ENCODE measurements at regions not wholly inside any gene's neighbourhood (a gene's known extent, or its start where the extent isn't known, plus 50 kb on each side); places are given as distances from the start of the nearest gene placed in this dataset.

- DNase-seq: peak in 1 of 10 donors; percentile 35
Observed at GRCh38 chr9:89743573-89744254, 138.9 kb downstream of the GADD45G start.

DNA sequence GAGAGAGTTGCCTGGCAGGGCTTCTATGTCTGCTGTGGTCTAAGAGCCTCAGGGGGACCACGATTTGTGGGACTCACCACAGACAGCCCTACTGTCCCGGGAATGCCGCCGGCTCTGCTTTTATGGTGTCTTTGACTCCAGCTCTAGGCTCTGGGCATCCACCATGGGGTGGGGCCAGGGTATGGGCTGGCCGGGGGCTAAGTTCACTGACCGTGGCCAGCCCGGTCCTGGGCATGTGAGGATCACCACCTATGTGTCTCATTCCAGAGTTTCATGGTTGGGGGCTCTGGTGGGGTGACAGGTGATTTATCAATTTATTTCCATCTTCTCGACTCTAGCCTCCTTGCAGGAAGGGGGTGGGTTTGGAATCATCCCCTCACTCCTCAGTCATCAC lies 139.4 kb downstream of the GADD45G start:
- intact Hi-C loops (cut with DNase I): no loop called here
- peak in 1 of 10 donors; percentile 67 for DNase-seq

More at GRCh38 chr9:89743573-89744254, 138.9 kb downstream of the GADD45G start:
- intact Hi-C loops (cut with DNase I): no loop called here

DNA sequence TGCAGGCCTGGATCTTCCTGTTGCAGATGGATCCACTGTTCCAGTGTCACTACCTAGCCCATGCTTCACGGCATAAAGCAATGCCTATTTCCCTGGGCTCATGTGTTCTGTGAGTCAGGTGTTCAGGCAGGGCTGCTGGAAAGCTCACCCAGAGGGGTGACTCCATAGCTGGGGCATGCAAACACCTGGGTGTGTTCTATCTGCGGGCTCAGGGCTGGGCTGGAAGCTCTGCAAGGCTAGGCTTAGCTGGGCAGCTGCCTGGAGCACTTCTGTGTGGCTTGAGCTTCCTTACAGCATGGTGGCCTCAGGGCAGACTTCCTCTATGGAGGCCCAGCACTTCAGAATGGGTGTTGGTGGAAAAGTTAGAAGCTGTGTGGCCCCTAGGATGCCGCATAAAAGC lies 139.9 kb downstream of the GADD45G start:
- intact Hi-C loops (cut with DNase I): no loop called here
- peak in 1 of 10 donors; percentile 50 for DNase-seq

- intact Hi-C loops (cut with DNase I): no loop called here
- DNase-seq: no peak
Observed at GRCh38 chr9:89745601-89746376, 141.0 kb downstream of the GADD45G start.

DNA sequence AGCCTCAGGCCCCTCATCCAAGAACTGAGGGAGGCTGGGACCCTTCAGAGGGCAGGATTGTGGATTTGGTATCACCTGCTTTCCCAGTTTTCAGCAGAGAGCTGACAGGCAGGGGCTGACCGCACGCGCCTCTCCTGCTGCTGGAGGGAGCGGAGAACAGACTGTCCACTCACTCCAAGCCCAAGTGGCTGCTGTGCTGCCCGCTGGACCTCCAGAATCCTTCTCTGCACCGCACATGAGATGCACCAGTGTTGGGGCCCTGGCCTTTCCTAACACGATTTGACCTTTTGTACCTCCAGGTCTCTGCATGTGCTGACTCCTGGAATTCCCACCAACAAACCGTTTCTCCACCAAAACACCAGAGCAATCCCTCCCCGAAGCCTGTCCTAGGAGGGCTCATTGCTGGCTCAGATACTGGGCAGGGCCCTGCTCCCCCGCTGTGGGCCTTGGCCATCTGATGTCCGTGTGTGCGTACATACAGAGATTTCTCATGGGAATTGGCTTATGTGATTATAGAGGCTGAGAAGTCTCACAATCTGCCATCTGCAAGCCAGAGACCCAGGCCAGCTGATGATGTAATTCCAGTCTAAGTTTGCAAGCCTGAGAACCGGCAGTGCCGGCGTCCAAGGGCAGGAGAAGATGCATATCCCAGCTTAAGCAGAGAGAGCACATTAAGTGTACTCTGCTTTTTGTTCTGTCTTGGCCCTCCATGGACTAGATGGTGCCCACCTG lies 141.7 kb downstream of the GADD45G start:
- intact Hi-C loops (cut with DNase I): no loop called here
- no peak for DNase-seq

DNA sequence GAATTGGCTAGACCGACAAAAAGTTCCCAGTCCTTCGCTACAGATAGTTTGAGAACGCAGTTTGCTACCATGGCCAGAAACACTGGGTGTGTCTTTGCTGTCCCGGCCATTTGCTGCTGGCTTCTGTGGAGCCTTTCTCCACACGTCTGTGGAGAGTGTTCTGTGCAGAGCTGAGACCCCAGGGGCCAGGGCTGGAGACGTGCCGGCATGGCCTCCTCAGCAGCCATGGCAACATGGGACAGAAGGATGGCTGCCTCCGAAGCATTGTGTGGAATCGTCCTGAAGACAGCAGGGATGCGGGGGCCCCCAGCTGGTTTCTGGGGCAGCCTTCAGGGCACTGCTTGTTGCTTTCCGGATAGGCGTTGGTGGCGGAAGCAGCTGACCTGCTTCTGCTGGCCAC lies 142.8 kb downstream of the GADD45G start:
- no peak for DNase-seq
- intact Hi-C loops (cut with DNase I): no loop called here

GRCh38 chr9:89748021-89748670 lies 143.3 kb downstream of the GADD45G start:
- intact Hi-C loops (cut with DNase I): no loop called here
- no peak for DNase-seq

DNA sequence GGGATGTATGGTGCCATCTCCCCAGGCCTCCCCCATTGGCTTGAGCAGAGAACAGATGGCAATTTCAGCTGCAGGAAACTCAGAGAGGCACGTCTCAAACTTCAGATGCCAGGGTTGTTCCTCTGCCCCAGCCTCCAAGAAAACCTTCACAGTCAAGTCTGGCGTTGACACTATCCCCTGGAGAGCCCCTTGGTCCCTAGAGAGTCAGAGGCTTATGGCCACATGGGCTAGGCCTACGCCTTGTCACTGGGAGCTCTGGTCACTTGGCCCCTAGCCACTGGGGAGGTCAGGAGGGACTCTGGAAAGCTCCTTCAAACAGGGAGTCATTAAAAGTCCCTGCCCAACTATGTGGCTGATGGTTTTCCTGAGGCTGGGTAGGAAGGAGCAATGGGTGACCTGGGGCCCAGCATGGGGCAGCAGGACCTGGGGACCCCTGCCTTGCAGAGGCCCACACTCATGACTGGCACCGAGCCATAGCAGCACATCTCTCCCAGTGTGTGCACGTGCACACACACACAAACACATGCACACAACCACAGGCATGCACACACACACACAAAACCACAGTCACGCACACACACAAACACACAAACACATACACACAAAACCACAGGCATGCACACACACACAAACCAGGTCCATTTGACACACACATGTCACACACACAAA lies 144.2 kb downstream of the GADD45G start:
- DNase-seq: no peak
- intact Hi-C loops (cut with DNase I): no loop called here

GRCh38 chr9:89749500-89750116 lies 144.8 kb downstream of the GADD45G start:
- intact Hi-C loops (cut with DNase I): no loop called here
- DNase-seq: no peak

DNA sequence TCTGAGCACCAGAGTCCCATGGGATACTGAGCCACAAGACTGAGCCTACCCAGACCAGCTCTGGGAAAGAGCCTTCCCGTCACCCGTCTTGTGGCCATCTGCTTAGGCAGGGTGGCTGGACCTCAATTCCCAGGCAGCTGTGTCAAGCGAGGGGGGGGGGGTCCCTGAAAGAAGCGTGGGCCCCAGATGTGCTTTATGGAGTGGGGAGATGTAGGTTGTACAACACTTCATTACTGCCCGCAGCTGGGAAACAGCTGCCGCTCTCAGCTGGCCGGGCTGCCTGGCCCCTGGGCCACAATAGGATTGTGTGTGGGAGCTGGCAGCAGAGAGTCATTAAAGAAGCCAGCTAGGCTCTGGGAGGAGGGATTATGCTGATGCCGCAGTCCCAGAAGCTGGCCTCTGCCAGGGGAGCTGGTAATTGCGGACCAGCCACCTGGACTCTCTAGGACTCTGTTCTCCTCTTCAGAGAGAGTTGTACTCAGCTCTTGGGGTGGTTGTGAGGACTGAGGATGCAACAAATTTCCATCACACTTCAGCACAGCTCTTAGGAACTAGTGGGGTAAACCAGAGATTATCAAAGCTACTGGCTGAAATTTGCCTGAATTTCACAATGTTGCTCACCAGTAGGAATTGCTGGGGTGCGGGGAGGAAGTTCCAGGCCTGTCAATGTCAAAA lies 145.4 kb downstream of the GADD45G start:
- intact Hi-C loops (cut with DNase I): no loop called here
- DNase-seq: peak in 8 of 10 donors; percentile 19 to 91 (median 36)

DNA sequence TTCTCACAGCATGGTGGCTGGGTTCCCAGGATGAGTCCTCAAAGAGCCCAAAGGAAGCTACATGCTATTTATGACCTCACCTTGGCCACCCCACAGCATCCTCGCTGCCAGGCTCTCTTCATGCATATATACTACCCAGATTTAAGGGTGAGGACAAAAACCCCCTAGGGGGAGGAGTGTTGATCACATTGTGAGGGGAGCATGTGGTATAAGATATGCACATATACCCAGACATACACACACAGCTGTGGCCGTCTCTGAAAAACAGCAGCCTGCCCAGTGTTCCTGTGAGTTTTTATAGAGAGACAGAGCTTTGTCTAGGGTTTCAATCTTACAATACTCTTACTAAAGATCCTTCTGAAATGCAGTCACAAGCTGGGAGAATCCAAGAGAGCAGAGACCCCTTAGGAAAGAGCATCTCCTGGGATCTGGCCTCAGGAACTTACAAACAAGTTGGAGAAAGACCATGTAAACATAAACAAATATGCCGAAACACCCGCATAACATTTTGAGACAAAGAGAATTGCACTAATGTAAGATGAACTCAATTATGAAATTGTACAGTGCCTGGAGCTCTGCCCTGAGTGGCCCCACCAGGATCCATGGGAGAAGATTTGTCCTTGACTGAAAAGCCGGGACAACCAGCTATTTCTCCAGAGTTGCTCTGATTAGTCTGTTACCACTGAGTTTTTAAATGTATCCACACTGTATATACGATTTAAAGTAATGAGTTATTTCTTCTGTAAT lies 146.4 kb downstream of the GADD45G start:
- DNase-seq: peak in 1 of 10 donors; percentile 7
- intact Hi-C loops (cut with DNase I): no loop called here

GRCh38 chr9:89752154-89752553 lies 147.3 kb downstream of the GADD45G start:
- peak in 1 of 10 donors; percentile 65 for DNase-seq
- intact Hi-C loops (cut with DNase I): no loop called here

DNA sequence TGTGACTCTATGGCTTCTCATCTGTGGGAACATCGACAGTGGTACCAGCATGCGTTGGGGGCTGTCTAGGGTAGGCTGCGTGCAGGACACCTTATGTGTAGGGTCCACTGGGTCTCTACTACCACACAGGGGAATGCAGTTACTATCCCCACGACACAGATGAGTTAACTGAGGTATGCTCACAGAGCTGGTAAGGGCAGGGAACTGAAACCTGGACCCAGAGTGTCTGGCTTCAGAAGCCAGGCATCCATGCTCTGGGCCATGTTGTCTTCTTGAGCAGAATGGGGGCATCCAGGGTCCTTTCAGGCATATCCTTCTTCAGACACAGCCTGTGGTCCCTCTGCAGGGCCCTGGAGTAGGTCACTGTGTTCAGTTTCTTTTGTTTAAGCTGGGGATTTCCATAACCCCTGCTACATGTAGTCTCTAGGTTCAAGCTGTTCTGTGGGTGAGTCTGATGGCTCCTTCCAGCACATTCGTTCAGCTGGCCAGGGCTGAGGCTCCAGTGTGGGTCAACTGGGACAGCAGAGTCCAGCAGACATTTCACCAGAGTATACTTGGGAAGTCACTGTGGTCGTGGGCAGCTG lies 148.8 kb downstream of the GADD45G start:
- intact Hi-C loops (cut with DNase I): no loop called here
- DNase-seq: peak in 2 of 10 donors; percentile 30 to 49

DNA sequence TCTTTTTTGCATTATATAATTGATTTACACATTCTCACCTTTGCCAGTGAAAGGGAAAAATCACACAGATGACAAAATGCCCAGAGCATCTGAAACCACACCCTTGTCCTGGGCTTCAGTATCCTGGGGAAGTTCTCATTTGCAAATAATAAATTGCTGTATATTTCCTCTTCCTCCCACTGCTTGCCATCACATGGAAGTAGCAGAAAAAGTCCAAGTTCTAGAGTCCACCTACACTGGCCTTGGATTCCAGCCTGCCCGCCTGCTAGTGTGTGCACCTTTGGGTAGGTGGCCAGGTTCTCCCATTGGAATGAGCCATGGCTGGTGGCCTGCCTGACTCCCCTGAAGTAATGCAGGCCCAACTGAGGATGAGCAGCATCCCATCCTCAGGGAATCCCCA lies 149.4 kb downstream of the GADD45G start:
- intact Hi-C loops (cut with DNase I): no loop called here
- no peak for DNase-seq

- intact Hi-C loops (cut with DNase I): no loop called here
- DNase-seq: peak in 2 of 10 donors; percentile 31 to 53
Observed at GRCh38 chr9:89755821-89756220, 151.0 kb downstream of the GADD45G start.

- intact Hi-C loops (cut with DNase I): no loop called here
- peak in 2 of 10 donors; percentile 50 to 67 for DNase-seq
Observed at GRCh38 chr9:89756891-89757537, 152.2 kb downstream of the GADD45G start.

DNA sequence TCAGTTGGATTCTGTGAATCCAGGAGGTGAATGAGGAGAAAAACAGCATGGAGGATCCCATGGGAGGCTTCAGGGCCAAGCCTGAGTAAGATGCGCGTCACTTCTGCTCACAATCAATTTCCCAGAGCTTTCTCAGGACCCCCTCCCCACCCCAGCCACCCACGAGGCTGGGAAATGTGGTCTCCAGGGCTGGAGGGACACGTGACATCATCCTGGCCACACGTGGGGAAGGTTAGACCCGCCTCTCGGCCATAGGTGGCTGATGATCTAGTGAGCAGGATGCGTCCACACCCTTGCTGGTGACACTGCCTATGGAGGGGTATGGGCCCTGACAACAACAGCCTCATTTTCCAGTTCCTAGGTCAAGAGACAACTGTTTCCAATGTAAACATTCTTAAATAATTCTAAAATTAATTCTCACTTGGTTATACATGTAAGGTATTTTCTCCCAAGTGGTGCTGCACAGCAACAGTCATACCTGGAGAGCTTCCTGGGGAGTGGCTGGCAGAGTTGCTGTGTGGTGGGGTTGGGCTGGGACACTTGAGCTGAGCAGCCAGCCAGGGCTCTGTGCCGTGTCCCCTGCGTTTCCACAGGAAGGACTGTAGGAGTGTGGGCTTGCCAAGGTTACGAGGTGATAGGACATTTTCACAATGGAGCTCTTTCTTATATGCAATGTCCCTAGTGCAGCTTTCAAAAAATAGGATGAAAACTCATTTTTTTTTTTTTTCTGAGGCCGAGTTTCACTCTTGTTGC lies 153.1 kb downstream of the GADD45G start:
- peak in 2 of 10 donors; percentile 45 to 52 for DNase-seq
- intact Hi-C loops (cut with DNase I): no loop called here
